ENCODE measurements at regions not wholly inside any gene's neighbourhood (a gene's known extent, or its start where the extent isn't known, plus 50 kb on each side); places are given as distances from the start of the nearest gene placed in this dataset.

GRCh38 chr2:35365859-35366258, 989.7 kb upstream of the CRIM1 start:
- Histone ChIP-seq H3K27me3 (ENCODE audit: insufficient read depth, poor library complexity, severe bottlenecking) (no peaks in the 10 kb centered on the region), H3K27ac (replicated peaks) (no peak overlapping the region), H3K4me3 (replicated peaks; ENCODE audit: insufficient read depth, low read length) (no peak overlapping the region)
- DNase-seq (ENCODE audit: low read depth in 1 of 2, low spot score in 1 of 2): no peak
- TF ChIP-seq POLR2AphosphoS5 (IDR thresholded peaks at IDR 0.05; ENCODE audit: low read depth): no peak
- no peak for TF ChIP-seq SPI1 (IDR thresholded peaks at IDR 0.05; ENCODE audit: borderline replicate concordance, low read depth)
- TF ChIP-seq REST (IDR thresholded peaks at IDR 0.05; ENCODE audit: insufficient replicate concordance, low read depth): no peak
- no peak for TF ChIP-seq CTCF (IDR thresholded peaks at IDR 0.05; ENCODE audit: insufficient read depth, low read length)
- TF ChIP-seq GABPA (IDR thresholded peaks at IDR 0.05; ENCODE audit: low read depth): no peak

GRCh38 chr2:35356332-35356731, 999.2 kb upstream of the CRIM1 start:
- no peak for TF ChIP-seq CTCF (IDR thresholded peaks at IDR 0.05; ENCODE audit: insufficient read depth, low read length)
- TF ChIP-seq SPI1 (IDR thresholded peaks at IDR 0.05; ENCODE audit: borderline replicate concordance, low read depth): no peak
- no peak for TF ChIP-seq POLR2AphosphoS5 (IDR thresholded peaks at IDR 0.05; ENCODE audit: low read depth)
- no peak for TF ChIP-seq GABPA (IDR thresholded peaks at IDR 0.05; ENCODE audit: low read depth)
- no peak for TF ChIP-seq REST (IDR thresholded peaks at IDR 0.05; ENCODE audit: insufficient replicate concordance, low read depth)
- DNase-seq (ENCODE audit: low read depth in 1 of 2, low spot score in 1 of 2): no peak
- H3K27ac ChIP-seq (replicated peaks): no peak overlapping the region
- H3K27me3 ChIP-seq (ENCODE audit: insufficient read depth, poor library complexity, severe bottlenecking): no peaks in the 10 kb centered on the region
- no peak overlapping the region for H3K4me3 ChIP-seq (replicated peaks; ENCODE audit: insufficient read depth, low read length)

- TF ChIP-seq POLR2AphosphoS5 (IDR thresholded peaks at IDR 0.05; ENCODE audit: low read depth): no peak
- TF ChIP-seq SPI1 (IDR thresholded peaks at IDR 0.05; ENCODE audit: borderline replicate concordance, low read depth): no peak
- no peak for TF ChIP-seq CTCF (IDR thresholded peaks at IDR 0.05; ENCODE audit: insufficient read depth, low read length)
- TF ChIP-seq GABPA (IDR thresholded peaks at IDR 0.05; ENCODE audit: low read depth): no peak
- TF ChIP-seq REST (IDR thresholded peaks at IDR 0.05; ENCODE audit: insufficient replicate concordance, low read depth): no peak
- DNase-seq (ENCODE audit: low read depth in 1 of 2, low spot score in 1 of 2): no peak
Observed at GRCh38 chr2:35355056-35355455, 1000.5 kb upstream of the CRIM1 start.

More at GRCh38 chr2:35355056-35355455, 1000.5 kb upstream of the CRIM1 start:
- Histone ChIP-seq H3K27ac (replicated peaks) (no peak overlapping the region), H3K4me3 (replicated peaks; ENCODE audit: insufficient read depth, low read length) (no peak overlapping the region), H3K27me3 (ENCODE audit: insufficient read depth, poor library complexity, severe bottlenecking) (no peaks in the 10 kb centered on the region)

All from HL-60 (cell line).